Sigmoid colon (tissue), 4 donors: ENCODE measurements at regions not wholly inside any gene's neighbourhood (a gene's known extent, or its start where the extent isn't known, plus 50 kb on each side); places are given as distances from the start of the nearest gene placed in this dataset.

Experiments used
- CTCF ChIP-seq, 4 experiments: fragments of 450-650 bp in 3 of 4; fragments of 200-600 bp in 1 of 4; IDR thresholded peaks; one replicate each; pipeline ENCODE4 v1.5.1; 2016 to 2019; ENCODE audit warnings: antibody characterized with exemption in 4 of 4, mild to moderate bottlenecking in 3 of 4, moderate library complexity in 2 of 4
- EP300 ChIP-seq, 4 donors: sonication (generic); formaldehyde crosslinking; IDR thresholded peaks; one replicate each; pipeline ENCODE4 v1.6.1; 2017; ENCODE audit warnings: antibody characterized with exemption in 4 of 4
- POLR2A ChIP-seq, 2 donors: fragments of 450-650 bp; IDR thresholded peaks; one replicate each; pipeline ENCODE4 v1.6.1; 2016; ENCODE audit warnings: antibody characterized with exemption in 2 of 2, mild to moderate bottlenecking in 2 of 2, moderate library complexity in 2 of 2
- POLR2AphosphoS5 ChIP-seq, 4 donors: sonication (generic); formaldehyde crosslinking; IDR thresholded peaks; one replicate each; pipeline ENCODE4 v1.6.1; 2017; ENCODE audit warnings: antibody characterized with exemption in 4 of 4

GRCh38 chr11:43021466-43021865 is 290.3 kb upstream of the API5 start:
- TF ChIP-seq POLR2A (IDR thresholded peaks at IDR 0.05) (no peak), CTCF (IDR thresholded peaks at IDR 0.05) (no peak), POLR2AphosphoS5 (IDR thresholded peaks at IDR 0.05) (no peak), EP300 (IDR thresholded peaks at IDR 0.05) (no peak)
